ACC112 (cell line): ENCODE measurements at regions not wholly inside any gene's neighbourhood (a gene's known extent, or its start where the extent isn't known, plus 50 kb on each side); places are given as distances from the start of the nearest gene placed in this dataset.
A peak's percentile ranks its signal among the peaks of the same experiment; 100 is the strongest.

Source experiments
- H2AFZ ChIP-seq: fragments of 200-600 bp; sonication (generic); one replicate; pipeline ENCODE4 v1.6.0; 2017; ENCODE audit warnings: antibody characterized with exemption, low read length; ENCODE audit not compliant: unreplicated experiment
- H3K27ac ChIP-seq: fragments of 200-600 bp; sonication (generic); 2 replicates; pipeline ENCODE4 v1.5.1; 2014; ENCODE audit warnings: low read depth, mild to moderate bottlenecking, antibody characterized with exemption, low read length, moderate library complexity
- H3K27me3 ChIP-seq: fragments of 200-600 bp; sonication (generic); 2 replicates; pipeline ENCODE4 v1.6.1; 2014; ENCODE audit warnings: mild to moderate bottlenecking, antibody characterized with exemption, low read length, moderate library complexity, mixed read lengths; ENCODE audit not compliant: insufficient read depth
- H3K36me3 ChIP-seq: fragments of 200-600 bp; sonication (generic); 2 replicates; pipeline ENCODE4 v1.6.1; 2016; ENCODE audit warnings: mild to moderate bottlenecking, antibody characterized with exemption, low read length, moderate library complexity, mixed read lengths; ENCODE audit not compliant: insufficient read depth
- H3K4me1 ChIP-seq: fragments of 200-600 bp; sonication (generic); one replicate; pipeline ENCODE4 v1.6.1; 2016; ENCODE audit warnings: low read length, mixed read lengths; ENCODE audit not compliant: insufficient read depth, unreplicated experiment, control insufficient read depth
- H3K4me3 ChIP-seq: fragments of 200-600 bp; sonication (generic); 2 replicates; pipeline ENCODE4 v1.5.1; 2014; ENCODE audit warnings: mild to moderate bottlenecking, low read depth, low read length
- H3K79me2 ChIP-seq: fragments of 200-600 bp; sonication (generic); one replicate; pipeline ENCODE4 v1.6.0; 2016; ENCODE audit warnings: low read length; ENCODE audit not compliant: control insufficient read depth, unreplicated experiment, insufficient read depth

GRCh38 chr2:62315476-62315875 lies 119.6 kb downstream of the B3GNT2 start:
- no peaks in the 10 kb centered on the region for H3K79me2 ChIP-seq
- H3K4me3 ChIP-seq: no peak overlapping the region
- H3K27me3 ChIP-seq: no peaks in the 10 kb centered on the region
- H3K27ac ChIP-seq: no peak overlapping the region
- no peaks in the 10 kb centered on the region for H3K4me1 ChIP-seq
- no peak overlapping the region for H2AFZ ChIP-seq
- no peaks in the 10 kb centered on the region for H3K36me3 ChIP-seq

- H3K36me3 ChIP-seq: no peaks in the 10 kb centered on the region
- no peak overlapping the region for H2AFZ ChIP-seq
- H3K4me1 ChIP-seq: no peaks in the 10 kb centered on the region
- no peak overlapping the region for H3K27ac ChIP-seq
- H3K27me3 ChIP-seq: no peaks in the 10 kb centered on the region
- no peak overlapping the region for H3K4me3 ChIP-seq
- H3K79me2 ChIP-seq: no peaks in the 10 kb centered on the region
Measured at GRCh38 chr2:62314291-62314690, 118.4 kb downstream of the B3GNT2 start.

- Histone ChIP-seq H3K27ac (no peak overlapping the region), H3K27me3 (no peaks in the 10 kb centered on the region), H2AFZ (no peak overlapping the region), H3K4me3 (no peak overlapping the region), H3K36me3 (no peaks in the 10 kb centered on the region), H3K79me2 (no peaks in the 10 kb centered on the region), H3K4me1 (no peaks in the 10 kb centered on the region)
Measured at GRCh38 chr2:62313449-62314227, 117.7 kb downstream of the B3GNT2 start.

GRCh38 chr2:62309465-62310091 lies 113.7 kb downstream of the B3GNT2 start:
- peaks cover 10% of the 10 kb centered on the region for H3K4me1 ChIP-seq
- H3K4me3 ChIP-seq: peak overlapping the region; percentile 31; the same call in 1 of the 2 replicates
- no peaks in the 10 kb centered on the region for H3K36me3 ChIP-seq
- no peaks in the 10 kb centered on the region for H3K79me2 ChIP-seq
- H3K27me3 ChIP-seq: no peaks in the 10 kb centered on the region
- no peak overlapping the region for H2AFZ ChIP-seq
- no peak overlapping the region for H3K27ac ChIP-seq

GRCh38 chr2:62309081-62309464 lies 113.2 kb downstream of the B3GNT2 start:
- H3K27ac ChIP-seq: no peak overlapping the region
- no peak overlapping the region for H2AFZ ChIP-seq
- H3K4me3 ChIP-seq: no peak overlapping the region
- H3K27me3 ChIP-seq: no peaks in the 10 kb centered on the region
- peaks cover 13% of the 10 kb centered on the region for H3K4me1 ChIP-seq
- H3K79me2 ChIP-seq: no peaks in the 10 kb centered on the region
- H3K36me3 ChIP-seq: no peaks in the 10 kb centered on the region

GRCh38 chr2:62307469-62308389 lies 111.8 kb downstream of the B3GNT2 start:
- Histone ChIP-seq H3K79me2 (no peaks in the 10 kb centered on the region), H3K4me1 (peaks cover 13% of the 10 kb centered on the region), H3K27me3 (no peaks in the 10 kb centered on the region), H2AFZ (no peak overlapping the region), H3K36me3 (no peaks in the 10 kb centered on the region), H3K4me3 (no peak overlapping the region), H3K27ac (no peak overlapping the region)

- Histone ChIP-seq H3K4me3 (no peak overlapping the region), H3K27ac (no peak overlapping the region), H3K4me1 (peaks cover 13% of the 10 kb centered on the region)
Measured at GRCh38 chr2:62306751-62307468, 111.0 kb downstream of the B3GNT2 start.

GRCh38 chr2:62305421-62306176 lies 109.7 kb downstream of the B3GNT2 start:
- H3K4me1 ChIP-seq: peaks cover 13% of the 10 kb centered on the region
- no peak overlapping the region for H3K4me3 ChIP-seq

More at GRCh38 chr2:62306751-62307468, 111.0 kb downstream of the B3GNT2 start:
- no peaks in the 10 kb centered on the region for H3K36me3 ChIP-seq
- H3K79me2 ChIP-seq: no peaks in the 10 kb centered on the region
- H2AFZ ChIP-seq: no peak overlapping the region
- H3K27me3 ChIP-seq: no peaks in the 10 kb centered on the region

GRCh38 chr2:62304429-62305417 lies 108.8 kb downstream of the B3GNT2 start:
- Histone ChIP-seq H2AFZ (no peak overlapping the region), H3K36me3 (no peaks in the 10 kb centered on the region), H3K4me3 (no peak overlapping the region), H3K79me2 (no peaks in the 10 kb centered on the region), H3K27ac (no peak overlapping the region), H3K27me3 (no peaks in the 10 kb centered on the region), H3K4me1 (peaks cover 13% of the 10 kb centered on the region)

More at GRCh38 chr2:62305421-62306176, 109.7 kb downstream of the B3GNT2 start:
- no peaks in the 10 kb centered on the region for H3K36me3 ChIP-seq
- H3K27me3 ChIP-seq: no peaks in the 10 kb centered on the region
- H3K27ac ChIP-seq: no peak overlapping the region
- no peaks in the 10 kb centered on the region for H3K79me2 ChIP-seq
- H2AFZ ChIP-seq: no peak overlapping the region
